WTC11 (cell line): ENCODE measurements at regions not wholly inside any gene's neighbourhood (a gene's known extent, or its start where the extent isn't known, plus 50 kb on each side); places are given as distances from the start of the nearest gene placed in this dataset.

Experiments used
- ATAC-seq: fragments of 200-7000 bp; cut with Tn5 transposase; 2 replicates; pipeline ENCODE4 v1.10.0; 2021; ENCODE audit warnings: mild to moderate bottlenecking, moderate library complexity
- CTCF ChIA-PET: fragments of 300-600 bp; sonication (Branson Sonifier 250); formaldehyde crosslinking; loops from one replicate; lab custom pipeline; 2021; ENCODE audit warnings: antibody characterized with exemption; lab: Charles Lee
- POLR2A ChIA-PET: fragments of 350-600 bp; sonication (Branson Sonifier 250); formaldehyde crosslinking; loops from one replicate; lab custom pipeline; 2021; ENCODE audit warnings: antibody characterized with exemption; lab: Charles Lee
- DNase-seq: peaks from one replicate; pipeline ENCODE4 v3.0.0; 2021; ENCODE audit warnings: low spot score
- H3K27ac Mint-ChIP-seq: 2 replicates; pipeline ENCODE4 v1.8.0; 2021; ENCODE audit warnings: mixed read lengths
- H3K27me3 Mint-ChIP-seq: 2 replicates; pipeline ENCODE4 v1.8.0; 2021; ENCODE audit warnings: low read depth, mild to moderate bottlenecking, moderate library complexity, mixed read lengths
- H3K36me3 Mint-ChIP-seq: 2 replicates; pipeline ENCODE4 v1.8.0; 2021; ENCODE audit warnings: mixed read lengths
- H3K4me1 Mint-ChIP-seq: 2 replicates; pipeline ENCODE4 v1.8.0; 2022; ENCODE audit warnings: mixed read lengths
- H3K4me3 Mint-ChIP-seq: 2 replicates; pipeline ENCODE4 v1.8.0; 2021; ENCODE audit warnings: mild to moderate bottlenecking, moderate library complexity, mixed read lengths
- H3K9me3 Mint-ChIP-seq: 2 replicates; pipeline ENCODE4 v1.8.0; 2021; ENCODE audit warnings: mixed read lengths
- CREB1 ChIP-seq: sonication (generic); formaldehyde crosslinking; IDR thresholded peaks from 2 replicates; pipeline ENCODE4 v1.8.0; 2023; ENCODE audit warnings: mild to moderate bottlenecking, missing genetic modification reagents
- EMX1 ChIP-seq: fragments of 250-450 bp; sonication (Bioruptor Pico); IDR thresholded peaks from 2 replicates; pipeline ENCODE4 v1.8.0; 2021; ENCODE audit warnings: mild to moderate bottlenecking
- ESRRA ChIP-seq: sonication (generic); formaldehyde crosslinking; IDR thresholded peaks from 2 replicates; pipeline ENCODE4 v1.8.1; 2022; ENCODE audit warnings: mild to moderate bottlenecking, missing genetic modification reagents, borderline replicate concordance
- FOXK1 ChIP-seq: sonication (generic); formaldehyde crosslinking; IDR thresholded peaks from 2 replicates; pipeline ENCODE4 v1.8.0; 2022; ENCODE audit warnings: mild to moderate bottlenecking, moderate library complexity, missing genetic modification reagents
- GABPB1 ChIP-seq: sonication (generic); formaldehyde crosslinking; IDR thresholded peaks from 2 replicates; pipeline ENCODE4 v1.8.1; 2023; ENCODE audit warnings: mild to moderate bottlenecking, missing genetic modification reagents
- KAT7 ChIP-seq: sonication (generic); formaldehyde crosslinking; IDR thresholded peaks from 2 replicates; pipeline ENCODE4 v1.8.1; 2023; ENCODE audit warnings: missing genetic modification reagents, mild to moderate bottlenecking, borderline replicate concordance
- NR1H2 ChIP-seq: sonication (generic); formaldehyde crosslinking; IDR thresholded peaks from 2 replicates; pipeline ENCODE4 v1.9.0; 2021; ENCODE audit warnings: mild to moderate bottlenecking, moderate library complexity, missing genetic modification reagents
- RELA ChIP-seq: sonication (generic); formaldehyde crosslinking; IDR thresholded peaks from 2 replicates; pipeline ENCODE4 v1.8.1; 2022; ENCODE audit warnings: missing genetic modification reagents, mild to moderate bottlenecking, borderline replicate concordance
- SOX15 ChIP-seq: fragments of 250-450 bp; sonication (Bioruptor Pico); IDR thresholded peaks from 2 replicates; pipeline ENCODE4 v1.9.0; 2021; ENCODE audit warnings: mild to moderate bottlenecking
- SP1 ChIP-seq: sonication (generic); formaldehyde crosslinking; conservative IDR thresholded peaks from 2 replicates; pipeline ENCODE4 v1.8.1; 2022; ENCODE audit warnings: missing genetic modification reagents
- TCF7 ChIP-seq: sonication (generic); formaldehyde crosslinking; IDR thresholded peaks from 2 replicates; pipeline ENCODE4 v1.8.0; 2022; ENCODE audit warnings: mild to moderate bottlenecking, low read depth, missing genetic modification reagents, moderate library complexity
- ZNF263 ChIP-seq: sonication (generic); formaldehyde crosslinking; IDR thresholded peaks from 2 replicates; pipeline ENCODE4 v1.8.1; 2022; ENCODE audit warnings: low read depth, mild to moderate bottlenecking, moderate library complexity, missing genetic modification reagents
- TF ChIP-seq, protein P1 (sequence below): fragments of 200-600 bp; IDR thresholded peaks from 2 replicates; pipeline ENCODE4 v1.8.0; 2022; ENCODE audit warnings: antibody characterized with exemption
- TF ChIP-seq, protein P2 (sequence below): fragments of 250-450 bp; sonication (Bioruptor Pico); IDR thresholded peaks from 2 replicates; pipeline ENCODE4 v1.8.0; 2021; ENCODE audit warnings: mild to moderate bottlenecking
- TF ChIP-seq, protein P3 (sequence below): sonication (generic); formaldehyde crosslinking; IDR thresholded peaks from 2 replicates; pipeline ENCODE4 v1.8.0; 2022; ENCODE audit warnings: mild to moderate bottlenecking, missing genetic modification reagents
- TF ChIP-seq, protein P4 (sequence below): sonication (generic); formaldehyde crosslinking; IDR thresholded peaks from 2 replicates; pipeline ENCODE4 v1.8.1; 2023; ENCODE audit warnings: mild to moderate bottlenecking, missing genetic modification reagents, borderline replicate concordance
- TF ChIP-seq, protein P5 (sequence below): fragments of 250-450 bp; sonication (Bioruptor Pico); IDR thresholded peaks from 2 replicates; pipeline ENCODE4 v2.1.2; 2022; ENCODE audit warnings: mild to moderate bottlenecking, moderate library complexity
- TF ChIP-seq, protein P6 (sequence below): sonication (generic); formaldehyde crosslinking; IDR thresholded peaks from 2 replicates; pipeline ENCODE4 v1.8.0; 2023; ENCODE audit warnings: mild to moderate bottlenecking, missing genetic modification reagents
- TF ChIP-seq, protein P7 (sequence below): sonication (generic); formaldehyde crosslinking; IDR thresholded peaks from 2 replicates; pipeline ENCODE4 v1.8.0; 2022; ENCODE audit warnings: mild to moderate bottlenecking, missing genetic modification reagents
- TF ChIP-seq, protein P8 (sequence below): sonication (generic); formaldehyde crosslinking; IDR thresholded peaks from 2 replicates; pipeline ENCODE4 v1.8.0; 2022; ENCODE audit warnings: mild to moderate bottlenecking, missing genetic modification reagents
- TF ChIP-seq, protein P9 (sequence below): sonication (generic); formaldehyde crosslinking; IDR thresholded peaks from 2 replicates; pipeline ENCODE4 v1.8.0; 2022; ENCODE audit warnings: mild to moderate bottlenecking, missing genetic modification reagents

DNA sequence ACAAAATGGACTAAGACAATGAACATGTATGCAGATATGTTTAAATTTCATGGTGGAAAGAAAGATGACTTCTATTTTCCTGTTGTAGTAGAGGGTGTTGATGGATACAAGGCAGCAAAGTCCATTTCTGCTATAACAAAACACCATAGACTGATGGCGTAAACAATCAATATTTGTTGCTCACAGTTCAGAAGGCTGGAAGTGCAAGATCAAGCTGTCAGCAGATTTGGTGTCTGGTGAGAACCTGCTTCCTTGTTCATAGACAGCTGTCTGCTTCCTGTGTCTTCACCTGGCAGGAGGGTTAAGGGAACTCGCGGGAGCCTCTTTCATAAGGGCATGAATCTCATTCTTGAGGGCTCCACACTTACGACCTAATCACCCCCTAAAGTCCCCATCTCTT lies 83.0 kb upstream of the ELOVL5 start:
- DNase-seq (no peak), ATAC-seq (no peak)
- ChIA-PET POLR2A (no interaction called here), CTCF (no interaction called here)
- Mint-ChIP-seq H3K27ac (no peak overlapping the region), H3K36me3 (no peaks in the 10 kb centered on the region), H3K27me3 (no peaks in the 10 kb centered on the region), H3K9me3 (no peaks in the 10 kb centered on the region), H3K4me1 (no peaks in the 10 kb centered on the region), H3K4me3 (no peak overlapping the region)
- TF ChIP-seq, protein P1, sequence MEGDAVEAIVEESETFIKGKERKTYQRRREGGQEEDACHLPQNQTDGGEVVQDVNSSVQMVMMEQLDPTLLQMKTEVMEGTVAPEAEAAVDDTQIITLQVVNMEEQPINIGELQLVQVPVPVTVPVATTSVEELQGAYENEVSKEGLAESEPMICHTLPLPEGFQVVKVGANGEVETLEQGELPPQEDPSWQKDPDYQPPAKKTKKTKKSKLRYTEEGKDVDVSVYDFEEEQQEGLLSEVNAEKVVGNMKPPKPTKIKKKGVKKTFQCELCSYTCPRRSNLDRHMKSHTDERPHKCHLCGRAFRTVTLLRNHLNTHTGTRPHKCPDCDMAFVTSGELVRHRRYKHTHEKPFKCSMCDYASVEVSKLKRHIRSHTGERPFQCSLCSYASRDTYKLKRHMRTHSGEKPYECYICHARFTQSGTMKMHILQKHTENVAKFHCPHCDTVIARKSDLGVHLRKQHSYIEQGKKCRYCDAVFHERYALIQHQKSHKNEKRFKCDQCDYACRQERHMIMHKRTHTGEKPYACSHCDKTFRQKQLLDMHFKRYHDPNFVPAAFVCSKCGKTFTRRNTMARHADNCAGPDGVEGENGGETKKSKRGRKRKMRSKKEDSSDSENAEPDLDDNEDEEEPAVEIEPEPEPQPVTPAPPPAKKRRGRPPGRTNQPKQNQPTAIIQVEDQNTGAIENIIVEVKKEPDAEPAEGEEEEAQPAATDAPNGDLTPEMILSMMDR = no peak
- TF ChIP-seq, protein P2, sequence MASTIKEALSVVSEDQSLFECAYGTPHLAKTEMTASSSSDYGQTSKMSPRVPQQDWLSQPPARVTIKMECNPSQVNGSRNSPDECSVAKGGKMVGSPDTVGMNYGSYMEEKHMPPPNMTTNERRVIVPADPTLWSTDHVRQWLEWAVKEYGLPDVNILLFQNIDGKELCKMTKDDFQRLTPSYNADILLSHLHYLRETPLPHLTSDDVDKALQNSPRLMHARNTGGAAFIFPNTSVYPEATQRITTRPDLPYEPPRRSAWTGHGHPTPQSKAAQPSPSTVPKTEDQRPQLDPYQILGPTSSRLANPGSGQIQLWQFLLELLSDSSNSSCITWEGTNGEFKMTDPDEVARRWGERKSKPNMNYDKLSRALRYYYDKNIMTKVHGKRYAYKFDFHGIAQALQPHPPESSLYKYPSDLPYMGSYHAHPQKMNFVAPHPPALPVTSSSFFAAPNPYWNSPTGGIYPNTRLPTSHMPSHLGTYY = no peak
- TF ChIP-seq GABPB1 (CRISPR knock-in tag) (no peak), SOX15 (no peak), ZNF263 (CRISPR knock-in tag) (no peak), CREB1 (CRISPR knock-in tag) (no peak), SP1 (CRISPR knock-in tag) (no peak), ESRRA (CRISPR knock-in tag) (no peak)
- TF ChIP-seq, protein P3, sequence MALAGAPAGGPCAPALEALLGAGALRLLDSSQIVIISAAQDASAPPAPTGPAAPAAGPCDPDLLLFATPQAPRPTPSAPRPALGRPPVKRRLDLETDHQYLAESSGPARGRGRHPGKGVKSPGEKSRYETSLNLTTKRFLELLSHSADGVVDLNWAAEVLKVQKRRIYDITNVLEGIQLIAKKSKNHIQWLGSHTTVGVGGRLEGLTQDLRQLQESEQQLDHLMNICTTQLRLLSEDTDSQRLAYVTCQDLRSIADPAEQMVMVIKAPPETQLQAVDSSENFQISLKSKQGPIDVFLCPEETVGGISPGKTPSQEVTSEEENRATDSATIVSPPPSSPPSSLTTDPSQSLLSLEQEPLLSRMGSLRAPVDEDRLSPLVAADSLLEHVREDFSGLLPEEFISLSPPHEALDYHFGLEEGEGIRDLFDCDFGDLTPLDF (CRISPR knock-in tag) = no peak

DNA sequence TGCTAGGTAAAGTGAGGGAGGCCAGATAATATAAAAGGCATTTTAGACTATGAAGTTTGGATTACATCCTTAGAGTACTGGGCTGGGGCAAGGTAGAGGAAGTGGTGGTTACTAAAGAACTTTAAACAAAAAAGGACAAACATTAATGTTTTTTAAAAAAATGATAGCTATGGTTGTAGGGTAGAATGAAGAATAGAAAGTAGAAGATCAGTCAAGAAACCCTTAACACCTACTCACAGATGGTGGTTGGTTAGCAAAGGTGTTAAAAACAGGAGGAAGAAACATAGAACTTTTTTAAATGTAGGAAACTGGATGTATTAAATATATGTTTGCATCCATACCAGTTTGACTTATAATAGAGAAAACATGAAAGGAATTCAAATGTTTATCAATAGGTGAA lies 80.7 kb upstream of the ELOVL5 start:
- H3K27ac Mint-ChIP-seq = no peak overlapping the region
- ATAC-seq (no peak), DNase-seq (no peak)
- no peaks in the 10 kb centered on the region for H3K36me3 Mint-ChIP-seq
- ChIA-PET POLR2A (interaction anchor here (1.0 kb wide), 1 partner anchor 70 kb away, joined by 3 read pairs; no protein-coding TSS in a partner anchor), CTCF (no interaction called here)
- H3K4me3 Mint-ChIP-seq = no peak overlapping the region
- H3K27me3 Mint-ChIP-seq = no peaks in the 10 kb centered on the region
- H3K9me3 Mint-ChIP-seq = no peaks in the 10 kb centered on the region
- peaks cover 9% of the 10 kb centered on the region for H3K4me1 Mint-ChIP-seq
- TF ChIP-seq EMX1 = no peak
- TF ChIP-seq, protein P4, sequence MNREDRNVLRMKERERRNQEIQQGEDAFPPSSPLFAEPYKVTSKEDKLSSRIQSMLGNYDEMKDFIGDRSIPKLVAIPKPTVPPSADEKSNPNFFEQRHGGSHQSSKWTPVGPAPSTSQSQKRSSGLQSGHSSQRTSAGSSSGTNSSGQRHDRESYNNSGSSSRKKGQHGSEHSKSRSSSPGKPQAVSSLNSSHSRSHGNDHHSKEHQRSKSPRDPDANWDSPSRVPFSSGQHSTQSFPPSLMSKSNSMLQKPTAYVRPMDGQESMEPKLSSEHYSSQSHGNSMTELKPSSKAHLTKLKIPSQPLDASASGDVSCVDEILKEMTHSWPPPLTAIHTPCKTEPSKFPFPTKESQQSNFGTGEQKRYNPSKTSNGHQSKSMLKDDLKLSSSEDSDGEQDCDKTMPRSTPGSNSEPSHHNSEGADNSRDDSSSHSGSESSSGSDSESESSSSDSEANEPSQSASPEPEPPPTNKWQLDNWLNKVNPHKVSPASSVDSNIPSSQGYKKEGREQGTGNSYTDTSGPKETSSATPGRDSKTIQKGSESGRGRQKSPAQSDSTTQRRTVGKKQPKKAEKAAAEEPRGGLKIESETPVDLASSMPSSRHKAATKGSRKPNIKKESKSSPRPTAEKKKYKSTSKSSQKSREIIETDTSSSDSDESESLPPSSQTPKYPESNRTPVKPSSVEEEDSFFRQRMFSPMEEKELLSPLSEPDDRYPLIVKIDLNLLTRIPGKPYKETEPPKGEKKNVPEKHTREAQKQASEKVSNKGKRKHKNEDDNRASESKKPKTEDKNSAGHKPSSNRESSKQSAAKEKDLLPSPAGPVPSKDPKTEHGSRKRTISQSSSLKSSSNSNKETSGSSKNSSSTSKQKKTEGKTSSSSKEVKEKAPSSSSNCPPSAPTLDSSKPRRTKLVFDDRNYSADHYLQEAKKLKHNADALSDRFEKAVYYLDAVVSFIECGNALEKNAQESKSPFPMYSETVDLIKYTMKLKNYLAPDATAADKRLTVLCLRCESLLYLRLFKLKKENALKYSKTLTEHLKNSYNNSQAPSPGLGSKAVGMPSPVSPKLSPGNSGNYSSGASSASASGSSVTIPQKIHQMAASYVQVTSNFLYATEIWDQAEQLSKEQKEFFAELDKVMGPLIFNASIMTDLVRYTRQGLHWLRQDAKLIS = no peak
- TF ChIP-seq, protein P5, sequence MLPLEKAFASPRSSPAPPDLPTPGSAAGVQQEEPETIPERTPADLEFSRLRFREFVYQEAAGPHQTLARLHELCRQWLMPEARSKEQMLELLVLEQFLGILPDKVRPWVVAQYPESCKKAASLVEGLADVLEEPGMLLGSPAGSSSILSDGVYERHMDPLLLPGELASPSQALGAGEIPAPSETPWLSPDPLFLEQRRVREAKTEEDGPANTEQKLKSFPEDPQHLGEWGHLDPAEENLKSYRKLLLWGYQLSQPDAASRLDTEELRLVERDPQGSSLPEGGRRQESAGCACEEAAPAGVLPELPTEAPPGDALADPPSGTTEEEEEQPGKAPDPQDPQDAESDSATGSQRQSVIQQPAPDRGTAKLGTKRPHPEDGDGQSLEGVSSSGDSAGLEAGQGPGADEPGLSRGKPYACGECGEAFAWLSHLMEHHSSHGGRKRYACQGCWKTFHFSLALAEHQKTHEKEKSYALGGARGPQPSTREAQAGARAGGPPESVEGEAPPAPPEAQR (CRISPR knock-in tag) = no peak
- no peak for TF ChIP-seq FOXK1 (CRISPR knock-in tag)
- no peak for TF ChIP-seq KAT7 (CRISPR knock-in tag)
- TF ChIP-seq, protein P6, sequence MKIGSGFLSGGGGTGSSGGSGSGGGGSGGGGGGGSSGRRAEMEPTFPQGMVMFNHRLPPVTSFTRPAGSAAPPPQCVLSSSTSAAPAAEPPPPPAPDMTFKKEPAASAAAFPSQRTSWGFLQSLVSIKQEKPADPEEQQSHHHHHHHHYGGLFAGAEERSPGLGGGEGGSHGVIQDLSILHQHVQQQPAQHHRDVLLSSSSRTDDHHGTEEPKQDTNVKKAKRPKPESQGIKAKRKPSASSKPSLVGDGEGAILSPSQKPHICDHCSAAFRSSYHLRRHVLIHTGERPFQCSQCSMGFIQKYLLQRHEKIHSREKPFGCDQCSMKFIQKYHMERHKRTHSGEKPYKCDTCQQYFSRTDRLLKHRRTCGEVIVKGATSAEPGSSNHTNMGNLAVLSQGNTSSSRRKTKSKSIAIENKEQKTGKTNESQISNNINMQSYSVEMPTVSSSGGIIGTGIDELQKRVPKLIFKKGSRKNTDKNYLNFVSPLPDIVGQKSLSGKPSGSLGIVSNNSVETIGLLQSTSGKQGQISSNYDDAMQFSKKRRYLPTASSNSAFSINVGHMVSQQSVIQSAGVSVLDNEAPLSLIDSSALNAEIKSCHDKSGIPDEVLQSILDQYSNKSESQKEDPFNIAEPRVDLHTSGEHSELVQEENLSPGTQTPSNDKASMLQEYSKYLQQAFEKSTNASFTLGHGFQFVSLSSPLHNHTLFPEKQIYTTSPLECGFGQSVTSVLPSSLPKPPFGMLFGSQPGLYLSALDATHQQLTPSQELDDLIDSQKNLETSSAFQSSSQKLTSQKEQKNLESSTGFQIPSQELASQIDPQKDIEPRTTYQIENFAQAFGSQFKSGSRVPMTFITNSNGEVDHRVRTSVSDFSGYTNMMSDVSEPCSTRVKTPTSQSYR (CRISPR knock-in tag) = no peak
- TF ChIP-seq, protein P7, sequence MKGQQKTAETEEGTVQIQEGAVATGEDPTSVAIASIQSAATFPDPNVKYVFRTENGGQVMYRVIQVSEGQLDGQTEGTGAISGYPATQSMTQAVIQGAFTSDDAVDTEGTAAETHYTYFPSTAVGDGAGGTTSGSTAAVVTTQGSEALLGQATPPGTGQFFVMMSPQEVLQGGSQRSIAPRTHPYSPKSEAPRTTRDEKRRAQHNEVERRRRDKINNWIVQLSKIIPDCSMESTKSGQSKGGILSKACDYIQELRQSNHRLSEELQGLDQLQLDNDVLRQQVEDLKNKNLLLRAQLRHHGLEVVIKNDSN (CRISPR knock-in tag) = no peak
- TF ChIP-seq, protein P8, sequence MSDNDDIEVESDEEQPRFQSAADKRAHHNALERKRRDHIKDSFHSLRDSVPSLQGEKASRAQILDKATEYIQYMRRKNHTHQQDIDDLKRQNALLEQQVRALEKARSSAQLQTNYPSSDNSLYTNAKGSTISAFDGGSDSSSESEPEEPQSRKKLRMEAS = no peak
- no peak for TF ChIP-seq RELA (CRISPR knock-in tag)
- no peak for TF ChIP-seq NR1H2 (CRISPR knock-in tag)
- TF ChIP-seq, protein P9, sequence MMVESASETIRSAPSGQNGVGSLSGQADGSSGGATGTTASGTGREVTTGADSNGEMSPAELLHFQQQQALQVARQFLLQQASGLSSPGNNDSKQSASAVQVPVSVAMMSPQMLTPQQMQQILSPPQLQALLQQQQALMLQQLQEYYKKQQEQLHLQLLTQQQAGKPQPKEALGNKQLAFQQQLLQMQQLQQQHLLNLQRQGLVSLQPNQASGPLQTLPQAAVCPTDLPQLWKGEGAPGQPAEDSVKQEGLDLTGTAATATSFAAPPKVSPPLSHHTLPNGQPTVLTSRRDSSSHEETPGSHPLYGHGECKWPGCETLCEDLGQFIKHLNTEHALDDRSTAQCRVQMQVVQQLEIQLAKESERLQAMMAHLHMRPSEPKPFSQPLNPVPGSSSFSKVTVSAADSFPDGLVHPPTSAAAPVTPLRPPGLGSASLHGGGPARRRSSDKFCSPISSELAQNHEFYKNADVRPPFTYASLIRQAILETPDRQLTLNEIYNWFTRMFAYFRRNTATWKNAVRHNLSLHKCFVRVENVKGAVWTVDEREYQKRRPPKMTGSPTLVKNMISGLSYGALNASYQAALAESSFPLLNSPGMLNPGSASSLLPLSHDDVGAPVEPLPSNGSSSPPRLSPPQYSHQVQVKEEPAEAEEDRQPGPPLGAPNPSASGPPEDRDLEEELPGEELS = no peak
- no peak for TF ChIP-seq TCF7 (CRISPR knock-in tag)
